Thymus (tissue), 11 donors: ENCODE measurements at regions not wholly inside any gene's neighbourhood (a gene's known extent, or its start where the extent isn't known, plus 50 kb on each side); places are given as distances from the start of the nearest gene placed in this dataset.

Experiments used
- DNase-seq, 9 donors: peaks; one replicate each; pipeline ENCODE4 v3.0.0-alpha.2; 2013; ENCODE audit warnings: low spot score in 9 of 9, low read depth in 6 of 9, missing footprints in 1 of 9
- H3K27ac ChIP-seq, 2 donors: one replicate each; pipeline ENCODE4 v1.5.1; 2013; ENCODE audit warnings: control low read depth in 1 of 2, low read depth in 1 of 2, low read length in 1 of 2, mild to moderate bottlenecking in 1 of 2, moderate library complexity in 1 of 2
- H3K27me3 ChIP-seq, 2 donors: one replicate each; pipeline ENCODE4 v1.5.1; 2013; ENCODE audit warnings: low read length in 1 of 2; ENCODE audit not compliant: control insufficient read depth in 2 of 2, insufficient read depth in 1 of 2
- H3K36me3 ChIP-seq, 2 donors: one replicate each; pipeline ENCODE4 v1.5.1; 2013; ENCODE audit warnings: low read length in 1 of 2, mild to moderate bottlenecking in 1 of 2, moderate library complexity in 1 of 2; ENCODE audit not compliant: control insufficient read depth in 2 of 2, insufficient read depth in 2 of 2
- H3K4me1 ChIP-seq, 2 donors: one replicate each; pipeline ENCODE4 v1.5.1; 2013; ENCODE audit warnings: low read length in 2 of 2; ENCODE audit not compliant: control insufficient read depth in 2 of 2, insufficient read depth in 2 of 2
- H3K4me3 ChIP-seq, 2 donors: one replicate each; pipeline ENCODE4 v1.5.1; 2013; ENCODE audit warnings: low read length in 2 of 2, control low read depth in 1 of 2, mild to moderate bottlenecking in 1 of 2
- H3K9me3 ChIP-seq, 2 donors: one replicate each; pipeline ENCODE4 v1.5.1; 2013; ENCODE audit warnings: low read length in 1 of 2, mild to moderate bottlenecking in 1 of 2; ENCODE audit not compliant: control insufficient read depth in 2 of 2, insufficient read depth in 1 of 2
- WGBS: extraction: QIAGEN DNeasy Blood & Tissue Kit; methylation state at CpG from one replicate; pipeline ENCODE4 v1.1.7; 2013; 5-methylcytosine and 5-hydroxymethylcytosine counted together
- donor health status: healthy.

- Histone ChIP-seq H3K36me3 (no peaks in the 10 kb centered on the region), H3K4me3 (no peak overlapping the region), H3K4me1 (no peaks in the 10 kb centered on the region), H3K27me3 (no peaks in the 10 kb centered on the region), H3K27ac (no peak overlapping the region), H3K9me3 (peaks cover 0 to 14% of the 10 kb centered on the region in 2 donors)
- 91% methylated on average over 4 of the region's 4 CpGs for whole genome bisulfite sequencing
- DNase-seq: no peak
These were observed 1138.8 kb downstream of the ARAP2 start for GRCh38 chr4:35105486-35105885.

GRCh38 chr4:35106091-35106734 is 1138.1 kb downstream of the ARAP2 start:
- H3K27me3 ChIP-seq: no peaks in the 10 kb centered on the region
- H3K4me1 ChIP-seq: no peaks in the 10 kb centered on the region
- no peaks in the 10 kb centered on the region for H3K36me3 ChIP-seq
- no peak for DNase-seq
- peaks cover 0 to 10% of the 10 kb centered on the region in 2 donors for H3K9me3 ChIP-seq
- 94% methylated on average over 13 of the region's 13 CpGs for WGBS
- no peak overlapping the region for H3K4me3 ChIP-seq
- H3K27ac ChIP-seq: no peak overlapping the region

DNA sequence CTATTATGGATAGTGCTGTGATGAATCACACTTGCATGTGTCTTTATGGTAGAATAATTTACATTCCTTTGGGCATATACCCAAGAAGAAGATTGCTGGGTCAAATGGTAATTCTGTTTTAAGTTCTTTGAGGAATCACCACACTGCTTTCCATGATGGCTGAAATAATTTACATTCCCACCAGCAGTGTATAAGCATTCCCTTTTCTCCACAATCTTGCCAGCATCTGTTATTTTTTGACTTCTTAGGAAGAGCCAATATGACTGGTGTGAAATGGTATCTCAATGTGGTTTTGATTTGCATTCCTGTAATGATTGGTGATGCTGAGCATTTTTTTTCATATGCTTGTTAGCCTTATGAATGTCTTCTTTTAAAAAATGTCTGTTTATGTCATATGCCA is 1120.2 kb downstream of the ARAP2 start:
- no peaks in the 10 kb centered on the region for H3K27me3 ChIP-seq
- no peaks in the 10 kb centered on the region for H3K4me1 ChIP-seq
- no peak overlapping the region for H3K27ac ChIP-seq
- H3K9me3 ChIP-seq: peaks cover 0 to 2% of the 10 kb centered on the region in 2 donors
- no peaks in the 10 kb centered on the region for H3K36me3 ChIP-seq
- H3K4me3 ChIP-seq: no peak overlapping the region
- no peak for DNase-seq

DNA sequence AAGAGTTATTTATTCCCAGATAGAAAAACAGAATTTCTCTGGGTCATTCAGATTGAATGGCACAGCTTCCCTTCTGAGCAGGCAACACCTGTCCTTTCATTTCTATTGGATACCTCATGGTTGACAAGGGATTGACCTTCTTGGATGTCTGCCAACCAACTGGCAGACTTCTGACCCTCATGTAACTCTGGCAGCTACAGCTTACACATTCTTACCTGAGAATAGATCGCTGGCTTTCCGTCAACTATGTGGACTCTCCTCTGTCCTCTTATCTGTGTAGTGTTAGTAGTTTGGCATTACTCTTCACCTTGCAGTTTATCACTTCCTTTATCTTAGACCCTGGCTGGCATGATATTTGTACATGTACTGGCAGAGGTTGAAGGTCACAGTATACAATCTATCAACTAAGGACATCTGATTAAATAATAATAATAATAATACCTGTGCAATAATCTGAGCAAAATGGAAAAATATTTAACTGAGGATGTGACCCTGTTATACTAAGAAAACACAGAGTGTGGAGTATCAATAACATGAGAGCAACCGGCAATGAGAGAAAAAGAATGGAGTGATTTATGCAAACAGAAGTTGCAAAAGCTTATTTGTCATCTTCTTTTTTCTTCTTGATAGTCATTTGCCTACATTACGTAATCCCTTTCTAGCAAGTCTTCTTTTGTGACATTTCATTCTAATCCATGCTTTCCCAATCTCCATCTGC is 1118.2 kb downstream of the ARAP2 start:
- no peak overlapping the region for H3K4me3 ChIP-seq
- WGBS: 85% methylated on average over 4 of the region's 4 CpGs
- H3K9me3 ChIP-seq: peaks cover 0 to 3% of the 10 kb centered on the region in 2 donors
- H3K27me3 ChIP-seq: no peaks in the 10 kb centered on the region
- no peaks in the 10 kb centered on the region for H3K4me1 ChIP-seq
- no peak for DNase-seq
- H3K27ac ChIP-seq: no peak overlapping the region
- no peaks in the 10 kb centered on the region for H3K36me3 ChIP-seq

DNA sequence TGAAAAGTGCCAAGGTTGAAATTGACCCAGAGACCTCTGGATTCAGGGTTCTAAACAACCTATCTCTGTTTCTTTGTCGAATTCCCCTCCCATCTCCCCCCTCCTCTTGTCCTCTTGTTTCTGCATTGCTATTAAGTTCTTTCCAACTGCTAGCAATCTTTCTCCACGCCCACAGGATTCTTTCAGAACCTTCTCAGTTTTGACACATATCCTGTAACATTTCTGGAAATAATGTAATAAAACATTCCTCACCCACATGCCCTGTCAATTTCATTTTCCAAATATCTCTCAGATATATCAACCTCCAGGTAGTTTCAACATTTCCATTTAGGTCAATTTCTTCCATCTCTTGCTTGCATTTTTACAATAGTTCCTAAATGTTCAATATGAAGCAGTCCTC is 1105.9 kb downstream of the ARAP2 start:
- Histone ChIP-seq H3K9me3 (no peaks in the 10 kb centered on the region), H3K27me3 (no peaks in the 10 kb centered on the region), H3K27ac (no peak overlapping the region), H3K36me3 (no peaks in the 10 kb centered on the region), H3K4me1 (no peaks in the 10 kb centered on the region), H3K4me3 (no peak overlapping the region)
- 66% methylated on average over 2 of the region's 2 CpGs for WGBS
- DNase-seq: no peak

- Histone ChIP-seq H3K27me3 (no peaks in the 10 kb centered on the region), H3K36me3 (no peaks in the 10 kb centered on the region), H3K27ac (no peak overlapping the region), H3K4me1 (no peaks in the 10 kb centered on the region), H3K9me3 (no peaks in the 10 kb centered on the region), H3K4me3 (no peak overlapping the region)
- no peak for DNase-seq
- WGBS: 93% methylated on average over 1 of the region's 1 CpG
These were observed 1096.6 kb downstream of the ARAP2 start for GRCh38 chr4:35147761-35148160.

DNA sequence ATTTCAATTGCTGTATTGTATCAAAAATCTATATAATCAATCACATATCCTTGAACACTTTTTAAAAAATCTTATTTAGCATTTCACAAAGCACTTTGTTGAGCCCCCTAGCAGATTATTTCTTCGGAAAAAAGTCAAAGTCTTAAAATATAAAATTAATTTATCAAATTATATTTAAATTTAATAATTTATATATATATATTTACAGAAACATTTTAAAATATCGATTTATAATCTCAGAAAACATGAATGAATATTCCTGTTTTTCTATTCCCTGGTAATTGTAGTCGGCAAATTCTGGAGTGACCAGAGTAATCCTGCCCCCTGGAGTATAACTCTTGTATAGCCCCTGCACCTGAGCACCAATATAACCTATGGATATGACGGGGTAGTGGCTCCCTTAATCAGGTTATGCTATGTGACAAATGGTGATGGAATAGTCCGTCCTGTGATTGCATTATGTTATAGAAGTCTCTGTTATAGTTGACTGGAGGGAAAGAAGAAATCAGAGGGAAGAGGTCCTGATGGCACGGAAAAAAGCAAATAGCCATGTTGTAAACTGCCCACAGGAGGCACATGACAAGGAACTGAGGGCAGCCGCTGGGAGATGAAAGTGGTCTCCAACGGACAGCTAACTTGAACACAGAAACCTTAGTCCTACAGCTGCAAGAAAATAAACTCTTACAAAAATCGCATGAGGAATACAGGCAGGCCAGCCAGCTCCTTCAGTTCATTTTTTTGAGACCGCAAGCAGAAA is 1092.3 kb downstream of the ARAP2 start:
- H3K4me3 ChIP-seq: no peak overlapping the region
- no peaks in the 10 kb centered on the region for H3K27me3 ChIP-seq
- DNase-seq: no peak
- H3K27ac ChIP-seq: no peak overlapping the region
- WGBS: 72% methylated on average over 10 of the region's 10 CpGs
- H3K9me3 ChIP-seq: no peaks in the 10 kb centered on the region
- no peaks in the 10 kb centered on the region for H3K4me1 ChIP-seq
- H3K36me3 ChIP-seq: no peaks in the 10 kb centered on the region

DNA sequence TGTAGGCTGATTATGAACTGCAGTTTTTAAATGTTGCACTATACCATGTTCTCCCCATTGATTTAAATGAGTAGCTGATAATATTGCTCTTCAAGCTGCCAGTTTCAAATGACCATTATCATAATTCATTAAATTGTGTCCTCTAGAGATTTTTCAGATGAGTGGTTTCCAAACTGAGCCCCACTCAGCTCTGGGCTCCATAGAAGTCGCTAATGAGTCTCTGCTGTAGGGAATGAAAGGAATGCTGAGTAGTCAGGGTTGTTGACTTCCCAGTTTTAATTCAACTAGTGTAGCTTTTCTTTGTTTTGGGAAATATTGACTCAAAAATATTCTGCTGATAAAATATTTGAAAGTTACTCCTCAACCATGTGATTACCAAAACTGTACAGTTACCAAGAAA is 1081.1 kb downstream of the ARAP2 start:
- Histone ChIP-seq H3K4me3 (no peak overlapping the region), H3K4me1 (no peaks in the 10 kb centered on the region), H3K9me3 (no peaks in the 10 kb centered on the region), H3K27ac (no peak overlapping the region), H3K27me3 (no peaks in the 10 kb centered on the region), H3K36me3 (no peaks in the 10 kb centered on the region)
- DNase-seq: no peak
- WGBS: 74% methylated on average over 1 of the region's 1 CpG

GRCh38 chr4:35164063-35164462 is 1080.3 kb downstream of the ARAP2 start:
- Histone ChIP-seq H3K27ac (no peak overlapping the region), H3K4me1 (no peaks in the 10 kb centered on the region), H3K27me3 (no peaks in the 10 kb centered on the region), H3K4me3 (no peak overlapping the region), H3K9me3 (no peaks in the 10 kb centered on the region), H3K36me3 (no peaks in the 10 kb centered on the region)
- DNase-seq: no peak
- WGBS: 95% methylated on average over 1 of the region's 1 CpG
